Endothelial cell (in vitro differentiated cells): ENCODE measurements at regions not wholly inside any gene's neighbourhood (a gene's known extent, or its start where the extent isn't known, plus 50 kb on each side); places are given as distances from the start of the nearest gene placed in this dataset.

Experiments used
- DNase-seq: peaks from one replicate; pipeline ENCODE4 v3.0.0; 2021; ENCODE audit warnings: low spot score
- H3K27ac Mint-ChIP-seq: one replicate; pipeline ENCODE4 v1.8.0; 2021; ENCODE audit warnings: mixed read lengths, inconsistent platforms; ENCODE audit not compliant: unreplicated experiment
- H3K27me3 Mint-ChIP-seq: one replicate; pipeline ENCODE4 v1.8.0; 2021; ENCODE audit warnings: mild to moderate bottlenecking, moderate library complexity, mixed read lengths, inconsistent platforms; ENCODE audit not compliant: unreplicated experiment
- H3K36me3 Mint-ChIP-seq: one replicate; pipeline ENCODE4 v1.8.0; 2021; ENCODE audit warnings: mild to moderate bottlenecking, low read depth, mixed read lengths, inconsistent platforms; ENCODE audit not compliant: unreplicated experiment
- H3K4me1 Mint-ChIP-seq: one replicate; pipeline ENCODE4 v1.8.0; 2021; ENCODE audit warnings: mild to moderate bottlenecking, mixed read lengths, inconsistent platforms; ENCODE audit not compliant: unreplicated experiment
- H3K4me3 Mint-ChIP-seq: one replicate; pipeline ENCODE4 v1.8.0; 2021; ENCODE audit warnings: mild to moderate bottlenecking, mixed read lengths, inconsistent platforms; ENCODE audit not compliant: unreplicated experiment
- H3K9me3 Mint-ChIP-seq: one replicate; pipeline ENCODE4 v1.8.0; 2021; ENCODE audit warnings: mixed read lengths, inconsistent platforms; ENCODE audit not compliant: unreplicated experiment
- CTCF ChIP-seq: fragments of 200-600 bp; sonication (generic); IDR thresholded peaks from one replicate; pipeline ENCODE4 v1.5.0; 2021; ENCODE audit warnings: antibody characterized with exemption; ENCODE audit not compliant: unreplicated experiment

- Mint-ChIP-seq H3K27ac (no peak overlapping the region), H3K4me1 (no peaks in the 10 kb centered on the region), H3K27me3 (no peaks in the 10 kb centered on the region), H3K36me3 (peaks cover 5% of the 10 kb centered on the region), H3K9me3 (peaks cover 5% of the 10 kb centered on the region), H3K4me3 (no peak overlapping the region)
- no peak for TF ChIP-seq CTCF
- no peak for DNase-seq
Observed at GRCh38 chr6:1547785-1548184, 61.9 kb upstream of the FOXC1 start.

- TF ChIP-seq CTCF, result no peak
- no peaks in the 10 kb centered on the region for H3K9me3 Mint-ChIP-seq
- no peak overlapping the region for H3K27ac Mint-ChIP-seq
- DNase-seq, result no peak
- peaks cover 6% of the 10 kb centered on the region for H3K4me1 Mint-ChIP-seq
- H3K4me3 Mint-ChIP-seq, result no peak overlapping the region
- H3K27me3 Mint-ChIP-seq, result peaks cover 2% of the 10 kb centered on the region
- H3K36me3 Mint-ChIP-seq, result no peaks in the 10 kb centered on the region
Observed at GRCh38 chr6:1551249-1551648, 58.5 kb upstream of the FOXC1 start.

- no peak for DNase-seq
- Mint-ChIP-seq H3K4me3 (no peak overlapping the region), H3K36me3 (no peaks in the 10 kb centered on the region), H3K27me3 (peaks cover 4% of the 10 kb centered on the region), H3K4me1 (peaks cover 6% of the 10 kb centered on the region), H3K27ac (no peak overlapping the region), H3K9me3 (no peaks in the 10 kb centered on the region)
- TF ChIP-seq CTCF, result peak; percentile 13
Observed at GRCh38 chr6:1552296-1552761, 57.4 kb upstream of the FOXC1 start.

DNA sequence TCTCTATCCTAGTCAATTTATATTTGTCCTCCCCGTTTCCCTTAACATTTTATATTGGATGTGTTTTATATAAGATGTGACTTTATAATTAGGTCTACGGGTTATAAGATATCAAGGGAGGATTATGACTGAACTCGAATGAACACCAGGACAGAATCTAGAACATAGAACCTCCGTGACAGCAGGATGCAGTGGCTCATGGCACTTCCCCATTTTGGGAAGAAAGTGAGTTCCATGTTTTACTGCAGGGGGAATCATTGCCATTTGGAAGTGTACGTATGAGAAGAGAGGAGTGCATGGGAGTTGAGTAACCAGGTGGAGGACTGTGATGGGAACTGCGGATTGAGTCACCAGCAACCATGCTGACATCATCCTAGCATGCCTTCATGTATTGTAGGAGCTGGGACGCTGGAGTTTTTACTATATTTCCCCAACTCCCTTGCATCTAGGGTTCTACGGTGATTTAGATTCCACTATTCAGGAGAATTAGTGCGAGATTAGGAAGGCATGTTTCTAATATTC is 56.1 kb upstream of the FOXC1 start:
- Mint-ChIP-seq H3K4me3 (no peak overlapping the region), H3K27me3 (peaks cover 4% of the 10 kb centered on the region), H3K36me3 (no peaks in the 10 kb centered on the region), H3K9me3 (no peaks in the 10 kb centered on the region), H3K4me1 (peaks cover 6% of the 10 kb centered on the region), H3K27ac (no peak overlapping the region)
- no peak for DNase-seq
- TF ChIP-seq CTCF, result no peak

GRCh38 chr6:1554141-1554475 is 55.6 kb upstream of the FOXC1 start:
- H3K9me3 Mint-ChIP-seq, result no peaks in the 10 kb centered on the region
- H3K27me3 Mint-ChIP-seq, result peaks cover 4% of the 10 kb centered on the region
- no peak for DNase-seq
- H3K4me1 Mint-ChIP-seq, result peaks cover 6% of the 10 kb centered on the region
- no peak for TF ChIP-seq CTCF
- no peaks in the 10 kb centered on the region for H3K36me3 Mint-ChIP-seq
- H3K27ac Mint-ChIP-seq, result no peak overlapping the region
- no peak overlapping the region for H3K4me3 Mint-ChIP-seq
